NCI-H2107 treated with DMSO at 0.1 percent for 48 hours (cell line): ENCODE measurements at regions not wholly inside any gene's neighbourhood (a gene's known extent, or its start where the extent isn't known, plus 50 kb on each side); places are given as distances from the start of the nearest gene placed in this dataset.
"Not testable (repeated sequence)": the region's sequence is repeated elsewhere in the genome, so short reads cannot be mapped to it uniquely, and the experiment has no call there.

Experiments
- DNase-seq: peaks from one replicate; lab custom pipeline; 2025; ENCODE audit not compliant: unreplicated experiment; lab: John Stamatoyannopoulos, UW

DNA sequence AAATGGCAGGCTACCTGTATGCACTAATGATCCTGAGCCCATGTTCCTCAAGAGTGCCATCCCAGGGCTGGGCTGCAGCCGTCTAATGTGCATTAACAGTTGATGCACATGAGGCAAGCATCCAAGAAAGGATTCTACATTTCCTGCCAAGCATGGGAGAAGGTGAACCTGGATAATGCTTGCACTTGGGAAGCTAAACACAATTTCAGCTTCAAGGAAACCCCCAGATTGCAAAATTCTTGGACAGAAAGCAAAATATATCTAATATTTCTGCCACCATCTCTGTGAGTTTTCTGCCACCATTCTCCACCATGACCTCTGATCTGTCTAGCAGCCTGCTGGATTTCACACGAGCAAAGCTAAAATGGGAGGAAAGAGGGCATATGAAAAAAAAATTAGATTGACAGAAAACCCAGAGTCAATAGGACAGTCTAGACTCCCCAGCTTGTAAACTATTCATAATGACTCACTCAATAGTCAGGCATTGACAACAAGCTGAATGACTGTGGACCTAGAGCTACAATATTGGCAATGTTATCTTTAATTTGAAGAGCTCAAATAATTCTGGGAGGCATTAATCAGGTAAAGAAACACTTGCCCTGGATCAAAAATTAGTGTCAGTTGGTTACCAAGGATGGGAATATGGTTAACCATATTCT lies 91.9 kb upstream of the BCL2L14 start:
- DNase-seq: no peak

DNA sequence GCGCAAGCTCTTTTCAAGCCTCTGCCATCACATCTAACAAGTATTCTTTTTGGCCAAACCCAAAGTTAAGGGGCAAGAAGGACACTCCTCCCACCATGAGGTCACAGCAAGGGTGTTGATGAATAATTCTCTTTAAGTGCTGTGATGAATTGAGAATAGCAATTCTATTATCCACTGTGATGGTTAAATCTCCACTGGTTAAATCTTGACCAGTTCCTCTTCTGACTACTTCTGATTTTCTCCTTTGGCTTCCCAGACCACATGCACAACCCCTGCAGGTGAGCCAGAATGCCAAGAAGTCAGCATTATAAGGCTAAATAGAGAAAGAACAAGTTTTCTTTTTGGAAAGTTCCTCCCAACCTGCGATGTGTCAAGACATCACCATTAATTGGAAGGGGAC lies 90.6 kb upstream of the BCL2L14 start:
- DNase-seq: no peak

DNA sequence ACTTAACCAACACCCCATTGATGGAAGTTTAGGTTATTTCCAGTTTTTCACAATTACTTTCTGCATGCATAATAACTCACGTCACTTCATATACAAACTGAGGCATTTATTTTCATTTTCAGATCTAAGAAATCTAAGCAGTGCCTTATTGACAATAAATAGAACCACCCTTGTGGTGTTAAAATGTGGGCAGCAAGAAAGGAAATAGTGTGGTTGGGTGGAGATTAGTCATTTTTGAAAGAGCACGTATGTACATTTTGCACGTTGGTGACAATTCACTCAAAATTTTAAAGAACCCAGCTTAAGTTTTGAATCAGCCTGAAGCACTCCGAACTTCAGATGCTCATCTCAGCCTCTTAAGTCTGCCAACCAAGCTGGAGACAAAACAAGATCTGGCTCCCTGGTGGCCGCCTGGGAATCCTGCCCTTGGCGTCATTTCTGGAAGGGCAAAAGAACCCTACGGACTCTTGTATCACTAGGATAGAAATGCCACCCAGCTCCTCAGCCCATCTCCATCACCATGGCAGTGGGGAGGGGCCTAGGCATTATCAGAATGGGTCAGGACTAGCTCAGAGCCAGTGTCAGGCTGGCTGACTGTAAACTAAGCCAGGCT lies 89.5 kb upstream of the BCL2L14 start:
- DNase-seq: no peak

DNA sequence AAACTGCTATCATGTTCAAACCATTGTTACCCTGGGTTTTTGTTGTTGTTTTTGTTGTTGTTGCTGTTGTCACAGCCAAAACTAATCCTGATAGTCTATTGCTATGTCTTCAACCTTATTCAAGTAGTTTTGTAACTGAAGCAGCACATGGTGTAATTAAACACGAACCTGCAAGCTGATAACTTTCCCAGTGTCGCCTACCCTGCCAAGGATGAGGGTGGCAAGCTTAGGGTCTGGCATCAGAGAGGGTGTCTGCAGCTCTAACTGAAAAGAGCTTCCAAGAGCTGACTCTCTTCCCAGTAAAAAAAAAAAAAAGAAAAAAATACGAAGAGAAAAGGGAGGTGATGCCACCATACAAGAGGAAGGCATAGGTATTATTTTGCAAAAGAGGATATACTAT lies 86.3 kb upstream of the BCL2L14 start:
- no peak for DNase-seq

DNA sequence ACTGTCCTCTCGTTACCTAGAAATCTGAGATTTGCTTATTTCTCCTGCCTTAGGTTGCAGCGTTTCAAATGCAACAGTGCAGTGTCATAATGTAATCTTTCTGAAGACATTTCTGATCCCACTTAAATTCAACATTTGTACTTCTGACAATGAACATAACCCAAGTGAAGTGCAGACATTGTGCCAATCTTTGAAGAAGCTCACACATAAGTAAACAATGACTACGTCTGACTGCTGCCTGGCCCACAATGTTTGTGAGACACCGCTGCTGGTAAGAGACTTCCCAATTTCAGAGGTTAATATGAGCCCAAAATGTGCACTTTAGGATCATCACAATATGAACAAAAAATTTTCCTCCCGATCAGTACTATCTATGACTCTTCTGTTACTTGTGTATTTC lies 84.6 kb upstream of the BCL2L14 start:
- no peak for DNase-seq

DNA sequence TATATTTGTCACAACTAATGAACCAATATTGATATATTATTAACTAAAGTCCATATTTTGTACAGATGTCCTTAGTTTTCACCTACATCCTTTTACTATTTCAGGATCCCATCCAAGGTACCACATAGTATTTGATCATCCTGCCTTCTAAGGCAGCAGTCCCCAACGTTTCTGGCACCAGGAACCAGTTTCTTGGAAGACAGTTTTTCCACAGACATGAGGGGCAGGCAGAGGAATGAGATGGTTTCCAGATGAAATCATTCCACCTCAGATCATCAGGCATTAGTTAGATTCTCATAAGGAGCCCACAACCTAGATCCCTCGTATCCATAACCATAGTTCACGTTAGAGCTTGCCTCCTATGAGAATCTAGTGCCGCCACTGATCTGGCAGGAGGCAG lies 82.8 kb upstream of the BCL2L14 start:
- no peak for DNase-seq

DNA sequence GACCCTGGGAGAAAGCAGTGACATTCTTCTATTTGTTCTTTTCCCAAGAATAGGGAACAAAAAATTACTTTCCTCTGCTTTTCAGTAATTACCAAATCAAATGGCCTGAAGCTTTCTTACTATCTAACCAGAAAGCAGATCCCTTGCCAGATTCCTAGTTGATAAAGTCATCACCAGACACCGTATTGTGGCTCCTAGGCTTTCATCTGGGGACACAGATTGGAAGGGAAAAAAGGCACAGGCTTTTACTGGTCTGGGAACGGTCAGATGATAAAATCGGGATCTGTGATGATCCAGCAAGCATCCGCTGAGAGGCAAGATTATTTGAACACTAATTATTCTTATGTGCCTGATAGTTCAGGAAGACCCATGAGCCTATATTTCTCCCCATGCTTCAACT lies 79.1 kb upstream of the BCL2L14 start:
- DNase-seq: no peak

DNA sequence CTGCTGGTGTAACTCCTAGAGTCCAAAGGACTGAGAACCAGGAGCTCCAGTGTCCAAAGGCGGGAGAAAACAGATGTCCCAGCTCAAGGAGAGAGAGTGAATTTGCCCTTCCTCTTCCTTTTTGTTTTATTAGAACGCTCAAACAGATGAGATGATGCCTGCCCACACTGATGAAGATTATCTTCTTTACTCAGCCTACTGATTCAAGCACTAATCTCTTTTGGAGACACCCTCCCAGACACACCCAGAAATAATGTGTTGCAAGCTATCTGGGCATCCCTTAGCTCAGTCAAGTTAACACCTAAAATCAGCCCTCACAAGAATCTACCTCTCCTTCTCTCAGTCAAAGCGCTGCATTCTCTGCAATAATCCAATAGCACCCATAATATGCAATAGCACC lies 78.2 kb upstream of the BCL2L14 start:
- DNase-seq: no peak

DNA sequence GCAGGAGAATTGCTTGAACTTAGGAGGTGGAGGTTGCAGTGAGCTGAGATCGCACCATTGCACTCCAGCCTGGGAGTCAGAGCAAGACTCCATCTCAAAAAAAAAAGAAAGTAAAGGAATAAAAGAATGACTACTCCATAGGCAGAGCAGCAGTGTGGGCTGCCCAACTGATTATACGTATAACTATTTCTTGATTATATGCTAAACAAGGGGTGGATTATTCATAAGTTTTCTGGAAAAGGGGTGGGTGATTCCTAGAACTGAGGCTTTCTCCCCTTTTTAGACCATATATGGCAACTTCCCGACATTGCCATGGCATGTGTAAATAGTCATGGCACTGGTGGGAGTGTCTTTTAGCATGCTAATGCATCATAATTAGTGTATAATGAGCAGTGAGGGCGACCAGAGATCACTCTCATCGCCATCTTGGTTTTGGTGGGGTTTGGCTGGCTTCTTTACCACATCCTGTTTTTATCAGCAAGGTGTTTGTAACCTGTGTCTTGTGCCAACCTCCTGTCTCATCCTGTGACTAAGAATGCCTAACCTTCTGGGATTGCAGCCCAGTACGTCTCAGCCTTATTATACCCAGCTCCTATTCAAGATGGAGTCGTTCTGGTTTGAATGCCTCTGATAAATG lies 72.3 kb upstream of the BCL2L14 start:
- DNase-seq: not testable (repeated sequence)

DNA sequence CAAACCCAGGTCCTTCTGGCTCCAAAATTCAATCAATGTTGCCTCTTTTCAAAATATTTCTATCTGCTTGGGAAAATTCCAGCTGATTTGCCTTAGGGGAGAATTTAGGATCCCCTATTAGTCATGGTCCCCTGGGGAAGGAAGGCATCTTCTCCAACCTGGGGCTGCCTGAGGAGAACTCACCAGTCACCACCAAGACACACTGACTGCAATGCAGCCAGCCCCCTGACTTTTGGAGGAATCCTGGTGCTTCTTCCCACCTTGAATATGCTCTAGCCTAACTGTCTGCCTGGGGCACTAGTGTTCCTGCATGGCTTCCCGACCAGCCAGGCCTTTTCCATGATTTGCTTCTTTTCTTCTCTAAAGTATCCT lies 71.8 kb upstream of the BCL2L14 start:
- no peak for DNase-seq

DNA sequence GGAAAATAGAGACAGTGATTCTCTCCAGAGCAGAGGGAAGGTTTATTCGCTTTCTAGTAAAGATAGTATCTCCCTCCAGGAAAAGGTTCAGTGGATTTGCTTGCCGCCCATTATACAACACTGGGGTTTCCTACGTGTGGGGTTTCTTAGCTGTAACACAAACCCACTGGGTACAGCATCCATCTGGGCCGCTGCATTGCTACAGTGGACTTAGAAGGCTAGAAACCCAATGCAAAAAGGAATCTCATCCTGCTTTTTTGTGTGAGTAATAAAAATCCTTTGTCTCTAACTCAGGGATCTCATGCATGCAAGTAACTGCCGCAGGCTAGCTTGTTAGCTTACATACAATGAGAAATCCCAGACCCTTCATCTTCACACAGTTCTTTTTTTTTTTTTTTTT lies 67.1 kb upstream of the BCL2L14 start:
- no peak for DNase-seq

DNA sequence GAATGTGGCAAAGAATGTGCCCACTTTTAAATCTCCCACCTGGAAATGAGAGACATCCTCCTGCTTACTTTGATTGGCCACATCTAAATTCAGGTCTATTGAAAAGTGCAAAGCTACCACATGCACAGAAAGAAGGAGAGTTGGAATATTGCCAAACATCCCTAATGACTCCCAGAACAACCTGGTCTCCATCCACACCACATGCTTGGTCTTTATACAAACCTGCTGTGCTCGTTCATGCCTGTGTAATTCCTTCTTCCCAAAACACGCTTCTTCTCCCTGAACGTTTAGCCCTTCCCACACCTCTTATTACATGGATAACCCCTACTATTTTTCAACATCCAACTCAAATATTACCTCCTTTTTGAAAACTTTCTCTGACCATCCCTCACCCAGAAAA lies 66.2 kb upstream of the BCL2L14 start:
- peak; percentile 66 for DNase-seq

DNA sequence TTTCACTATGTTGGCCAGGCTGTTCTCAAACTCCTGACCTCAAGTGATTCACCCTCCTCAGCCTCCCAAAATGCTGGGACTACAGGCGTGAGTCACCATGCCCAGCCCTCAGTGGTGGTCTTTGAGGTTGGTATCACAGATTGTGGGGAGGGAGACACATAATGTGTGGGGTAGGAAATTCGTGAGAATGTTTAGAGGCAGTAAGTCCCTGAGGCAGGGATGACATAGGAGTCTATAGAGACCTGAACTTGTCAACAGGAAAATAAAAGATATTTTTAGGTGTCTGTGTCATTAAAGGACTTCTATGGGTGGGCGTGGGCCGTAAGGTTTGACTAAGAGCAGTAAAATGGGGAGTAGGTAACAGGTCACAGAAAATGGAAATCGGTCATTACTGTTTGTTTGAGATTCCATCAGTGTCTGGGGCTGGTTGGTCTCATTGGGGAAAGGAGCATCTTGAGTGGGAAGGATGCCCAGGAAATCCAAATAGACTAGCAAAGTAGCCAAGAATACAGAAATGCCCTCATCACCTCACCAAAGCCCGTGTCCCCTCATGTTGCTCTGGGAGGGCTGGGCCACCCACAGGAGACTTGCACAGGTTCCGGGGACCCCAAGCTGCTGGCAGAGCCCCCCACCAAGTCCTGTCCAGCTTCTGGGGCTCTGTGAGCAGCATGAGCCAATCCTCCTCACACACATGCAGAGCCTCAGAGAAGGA lies 63.6 kb upstream of the BCL2L14 start:
- DNase-seq: no peak

DNA sequence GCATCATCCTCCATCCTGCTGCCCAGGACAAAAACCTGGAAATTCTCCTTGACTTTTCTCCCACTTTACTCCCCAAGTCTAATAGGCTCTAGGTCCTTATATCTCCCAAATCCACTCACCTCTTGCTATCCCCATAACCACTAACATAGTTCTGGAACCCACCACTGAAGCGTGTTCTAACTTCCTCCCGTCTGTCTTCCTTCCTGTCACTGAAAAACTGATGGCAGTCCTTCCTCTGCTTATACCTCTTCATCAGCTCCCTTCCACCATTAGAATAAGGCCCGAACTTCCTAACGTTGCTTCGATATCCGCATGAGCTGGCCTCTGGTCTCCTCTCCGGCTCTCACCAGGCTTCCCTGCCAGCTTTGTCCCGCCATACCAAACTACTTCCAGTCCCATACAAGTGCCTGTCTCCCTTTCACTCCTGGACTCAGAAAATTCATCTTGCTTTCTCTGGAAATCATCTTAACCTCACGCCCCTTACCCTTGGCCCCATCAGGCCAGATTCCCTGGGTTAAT lies 63.0 kb upstream of the BCL2L14 start:
- DNase-seq: no peak

DNA sequence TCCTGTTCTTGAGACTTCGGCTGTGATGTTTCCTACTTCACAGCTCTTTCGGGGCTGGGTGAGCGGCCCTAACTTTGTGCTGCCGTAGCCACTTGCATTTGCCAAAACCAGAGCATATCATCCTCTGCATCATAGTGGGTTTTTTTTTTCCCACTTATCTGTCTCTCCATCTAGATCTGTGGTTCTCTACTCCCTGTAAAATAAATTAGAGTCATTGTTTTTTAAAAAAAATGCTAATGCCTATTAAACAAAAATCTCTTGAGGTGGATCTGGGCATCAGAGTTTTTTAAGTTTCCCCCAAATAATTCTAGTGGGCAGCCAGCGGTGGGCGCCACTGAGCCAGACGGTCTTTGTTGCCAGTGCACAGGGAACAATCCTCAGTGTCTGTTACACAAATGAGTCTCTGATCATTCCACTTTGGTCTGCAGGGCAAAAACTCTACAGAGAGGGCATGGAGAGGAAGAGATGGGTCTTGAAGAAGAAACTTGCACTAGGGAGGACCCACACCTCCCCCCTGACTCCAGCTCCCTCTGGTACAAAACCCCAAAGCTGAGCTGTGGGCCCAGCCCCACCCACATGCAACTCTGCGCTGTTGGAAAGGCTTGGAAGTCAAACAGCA lies 62.4 kb upstream of the BCL2L14 start:
- DNase-seq: peak; percentile 55

DNA sequence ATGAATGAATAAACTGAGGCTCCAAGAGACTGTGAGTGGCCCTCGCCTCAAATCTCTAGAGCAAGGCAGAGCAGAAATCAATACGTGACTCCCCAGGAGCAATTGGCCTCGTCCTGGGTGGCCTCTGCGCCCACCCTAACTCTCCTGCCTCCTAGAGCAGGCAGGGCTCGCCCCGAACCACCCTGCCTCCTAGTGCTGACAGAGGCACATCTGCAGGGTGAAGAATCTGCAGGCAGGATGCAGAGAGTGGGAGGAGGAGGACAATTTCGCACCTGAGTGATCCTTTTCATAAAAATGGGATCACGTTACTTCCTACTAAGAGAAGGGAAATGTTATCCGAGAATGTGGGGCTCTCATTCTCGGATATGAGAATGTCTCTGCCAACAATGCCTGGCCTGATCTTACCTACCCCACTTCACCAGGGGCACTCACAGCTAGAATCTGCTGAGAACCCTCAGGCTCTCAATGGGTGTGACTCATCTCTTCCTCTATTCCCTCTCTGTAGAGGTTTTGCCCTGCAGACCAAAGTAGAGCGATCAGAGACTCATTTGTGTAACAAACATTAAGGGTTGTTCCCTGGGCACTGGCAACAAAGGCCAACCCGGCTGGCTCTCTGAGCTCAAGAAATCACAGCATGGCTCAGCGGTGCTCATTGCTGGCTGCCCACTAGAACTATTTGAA lies 61.7 kb upstream of the BCL2L14 start:
- DNase-seq: peak; percentile 98

DNA sequence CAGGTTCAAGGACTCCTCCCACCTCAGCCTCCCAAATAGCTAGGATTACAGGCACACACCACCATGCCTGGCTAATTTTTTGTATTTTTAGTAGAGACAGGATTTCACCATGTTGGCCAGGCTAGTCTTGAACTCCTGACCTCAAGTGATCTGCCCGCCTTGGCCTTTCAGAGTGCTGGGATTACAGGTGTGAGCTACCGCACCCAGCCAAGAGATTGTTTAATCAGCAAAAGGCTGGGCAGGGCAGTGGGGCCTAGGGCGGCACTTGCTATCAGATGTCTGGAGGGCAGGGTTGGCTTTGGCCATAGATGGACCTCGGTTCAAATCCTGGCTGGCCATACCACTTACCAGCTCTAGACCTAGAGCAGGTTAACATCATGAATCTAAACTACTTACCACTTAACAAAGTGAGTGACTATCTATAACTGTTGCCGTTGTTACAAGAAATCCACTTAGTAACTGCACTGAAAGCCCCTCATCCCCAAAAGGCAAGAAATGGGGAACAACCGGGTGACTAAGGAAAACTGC lies 60.9 kb upstream of the BCL2L14 start:
- DNase-seq: not testable (repeated sequence)

DNA sequence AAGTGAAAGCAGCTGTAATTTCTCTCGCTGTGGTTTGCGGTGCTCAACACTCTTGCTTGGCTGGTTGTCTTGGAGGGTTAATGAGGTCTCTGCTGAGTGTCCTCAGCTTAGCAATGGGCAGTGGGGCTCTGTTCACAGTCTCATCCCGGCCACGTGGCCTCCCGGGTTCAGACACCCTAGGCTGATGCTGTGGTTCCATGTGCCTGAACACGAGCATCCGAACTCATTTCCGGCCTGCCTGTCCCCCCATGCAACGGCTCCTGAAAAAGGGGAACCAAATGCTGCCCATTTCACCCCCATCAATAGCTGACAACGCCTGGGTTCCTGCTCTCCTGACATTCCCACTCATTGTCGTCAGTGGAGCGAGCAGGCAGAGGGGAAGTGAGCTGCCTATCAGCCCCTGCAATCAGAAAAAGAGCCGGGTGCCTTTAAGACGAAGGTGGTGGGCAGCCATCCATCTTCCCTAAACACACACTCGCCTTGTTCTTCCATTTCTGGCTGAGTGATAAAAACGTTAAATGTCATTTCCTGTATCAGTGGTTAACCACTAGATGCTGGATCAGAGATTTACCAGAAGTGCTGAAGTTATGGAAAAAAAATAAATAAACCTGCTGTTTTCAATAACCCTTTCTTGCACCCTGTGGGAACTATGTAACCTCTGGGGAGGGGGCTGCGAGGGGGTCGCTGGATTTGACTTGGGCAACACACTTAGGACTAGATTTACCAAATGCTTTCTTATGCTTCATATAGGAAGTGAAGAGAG lies 60.3 kb upstream of the BCL2L14 start:
- DNase-seq: no peak

DNA sequence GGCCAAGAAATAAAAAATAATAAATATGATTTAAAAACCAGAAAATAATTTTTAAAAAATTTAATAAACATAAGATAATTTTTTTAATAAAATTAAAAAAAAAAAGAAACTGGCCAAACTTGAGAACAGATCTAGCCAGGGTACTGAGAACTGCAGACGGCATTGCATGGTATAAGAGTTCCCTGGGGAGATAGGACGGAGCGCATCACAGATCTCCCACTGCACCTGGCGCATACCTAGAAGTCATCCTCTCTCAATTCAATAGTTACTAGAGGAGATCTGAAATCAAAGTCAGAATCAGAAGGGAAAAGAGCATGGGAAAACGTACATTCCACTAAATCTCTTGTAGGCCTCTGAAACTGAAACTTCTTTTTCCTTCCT lies 58.9 kb upstream of the BCL2L14 start:
- no peak for DNase-seq
